ENCODE measurements at regions not wholly inside any gene's neighbourhood (a gene's known extent, or its start where the extent isn't known, plus 50 kb on each side); places are given as distances from the start of the nearest gene placed in this dataset.
A peak's percentile ranks its signal among the peaks of the same experiment; 100 is the strongest.

DNA sequence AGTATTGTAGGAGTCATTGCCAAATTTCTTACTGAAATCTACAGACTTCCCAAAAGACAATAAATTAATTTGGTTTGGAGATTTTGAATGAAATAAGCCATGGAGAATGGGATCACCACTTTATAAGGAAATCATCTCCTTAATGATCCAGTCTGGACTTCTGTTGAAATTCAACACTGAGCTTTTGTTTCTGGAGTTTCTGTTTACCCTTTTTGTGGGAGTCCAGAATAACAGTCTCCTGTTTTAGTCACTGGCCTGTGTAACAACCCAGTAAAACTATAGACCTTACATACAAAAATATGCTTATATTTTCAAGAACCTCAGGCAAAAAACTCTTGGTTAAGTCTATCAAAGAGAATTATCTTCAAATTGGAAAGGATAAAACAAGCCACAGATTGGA, 321.7 kb upstream of the PLET1 start:
- TF ChIP-seq GATA1 (IDR thresholded peaks at IDR 0.05; ENCODE audit: low read depth, low read length) (no peak), POLR2A (IDR thresholded peaks at IDR 0.05; ENCODE audit: low read length) (no peak)
- DNase-seq = no peak

DNA sequence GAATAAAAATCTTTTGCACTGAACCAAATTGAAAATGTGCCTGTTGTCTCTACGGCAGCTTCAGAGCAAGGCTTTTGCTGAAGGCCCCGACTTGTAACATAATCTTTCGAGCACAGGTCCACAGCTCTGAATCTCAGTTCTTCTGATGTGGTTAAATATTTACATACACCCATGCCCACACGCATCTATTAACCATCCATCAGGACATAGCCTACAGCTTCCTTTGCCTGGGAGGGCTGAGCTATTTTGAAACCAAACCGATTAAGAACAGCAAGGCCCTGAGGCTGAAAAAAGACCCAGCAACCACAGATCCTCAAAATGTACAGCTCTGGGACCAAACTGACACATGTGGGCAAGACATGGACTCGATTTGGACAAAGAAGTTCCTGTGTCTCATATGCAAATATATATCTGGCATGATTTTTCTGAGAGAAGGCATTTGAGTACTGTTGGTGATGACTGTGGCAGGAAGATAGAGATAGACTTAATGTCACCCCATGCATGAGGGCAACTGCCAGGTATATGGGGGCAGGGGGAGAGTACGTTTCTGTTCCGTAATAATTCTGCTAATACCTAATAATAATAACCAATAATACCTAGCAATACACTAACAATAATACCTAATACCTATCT, 322.7 kb upstream of the PLET1 start:
- no peak for TF ChIP-seq POLR2A (IDR thresholded peaks at IDR 0.05; ENCODE audit: low read length)
- no peak for TF ChIP-seq GATA1 (IDR thresholded peaks at IDR 0.05; ENCODE audit: low read depth, low read length)
- no peak for DNase-seq

DNA sequence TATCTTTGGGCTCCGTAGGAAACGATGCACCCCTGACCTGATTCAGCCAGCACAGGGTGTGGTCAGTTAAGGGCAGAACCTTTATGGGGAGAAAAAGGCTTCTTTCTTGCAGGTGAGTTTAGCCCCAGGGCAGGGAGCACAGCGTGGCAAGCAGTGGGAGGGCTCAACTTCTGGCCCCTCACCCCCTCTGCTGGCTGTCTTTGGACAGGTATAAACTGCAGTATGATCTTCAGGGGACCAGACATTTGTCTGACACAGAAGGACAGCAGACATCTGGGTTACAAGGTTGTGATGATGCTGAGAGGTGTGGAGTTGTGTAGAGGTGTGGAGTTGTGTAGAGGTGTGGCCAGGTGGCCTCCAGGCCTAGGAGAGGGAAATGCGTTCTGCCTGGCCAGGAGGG, 324.0 kb upstream of the PLET1 start:
- TF ChIP-seq POLR2A (IDR thresholded peaks at IDR 0.05; ENCODE audit: low read length) (no peak), GATA1 (IDR thresholded peaks at IDR 0.05; ENCODE audit: low read depth, low read length) (no peak)
- peak in 1 of 2 experiments; percentile 1 for DNase-seq

DNA sequence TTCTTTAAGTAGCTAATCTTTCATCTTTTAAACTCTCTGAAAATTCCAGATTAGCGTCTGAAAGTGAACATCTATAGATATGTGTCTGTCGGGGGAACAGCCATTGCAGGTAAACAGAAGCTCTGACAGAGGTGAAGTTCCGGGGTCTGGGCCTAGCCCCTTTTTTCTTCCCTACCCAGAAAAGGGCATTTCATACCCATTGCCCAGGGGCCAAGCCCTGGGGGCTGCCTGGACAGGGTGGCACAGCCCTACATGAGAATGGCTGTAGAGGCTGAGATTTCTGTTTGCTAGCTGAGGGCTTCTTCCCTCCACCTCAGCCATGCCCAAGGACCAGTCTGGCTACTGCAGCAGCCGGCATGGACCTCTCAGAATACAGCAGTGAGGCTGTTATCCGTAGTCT, 327.0 kb upstream of the PLET1 start:
- DNase-seq = no peak
- TF ChIP-seq GATA1 (IDR thresholded peaks at IDR 0.05; ENCODE audit: low read depth, low read length) (no peak), POLR2A (IDR thresholded peaks at IDR 0.05; ENCODE audit: low read length) (no peak)

DNA sequence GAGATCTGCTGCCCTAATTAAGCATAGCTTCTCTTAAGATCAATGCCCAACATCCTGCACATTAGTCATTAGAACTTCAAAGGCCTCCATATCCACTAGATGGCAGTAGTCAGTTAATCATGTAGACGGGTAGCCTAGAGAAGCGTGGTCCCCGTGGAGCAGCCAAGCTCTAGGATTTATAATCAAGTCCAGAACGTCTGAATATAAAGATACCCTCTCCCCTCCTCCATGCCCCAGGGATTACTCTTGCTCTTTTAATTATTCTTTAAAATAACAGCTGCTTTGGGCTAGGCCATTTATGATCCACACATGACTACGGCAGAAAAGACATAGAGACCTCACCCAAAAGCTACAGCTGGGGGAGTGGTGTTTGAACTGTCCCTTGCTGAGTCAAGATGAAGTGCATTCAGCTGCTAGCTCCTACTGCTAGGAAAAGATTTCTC, 327.6 kb upstream of the PLET1 start:
- TF ChIP-seq GATA1 (IDR thresholded peaks at IDR 0.05; ENCODE audit: low read depth, low read length) (no peak), POLR2A (IDR thresholded peaks at IDR 0.05; ENCODE audit: low read length) (no peak)
- DNase-seq = peak; percentile 44 to 72

DNA sequence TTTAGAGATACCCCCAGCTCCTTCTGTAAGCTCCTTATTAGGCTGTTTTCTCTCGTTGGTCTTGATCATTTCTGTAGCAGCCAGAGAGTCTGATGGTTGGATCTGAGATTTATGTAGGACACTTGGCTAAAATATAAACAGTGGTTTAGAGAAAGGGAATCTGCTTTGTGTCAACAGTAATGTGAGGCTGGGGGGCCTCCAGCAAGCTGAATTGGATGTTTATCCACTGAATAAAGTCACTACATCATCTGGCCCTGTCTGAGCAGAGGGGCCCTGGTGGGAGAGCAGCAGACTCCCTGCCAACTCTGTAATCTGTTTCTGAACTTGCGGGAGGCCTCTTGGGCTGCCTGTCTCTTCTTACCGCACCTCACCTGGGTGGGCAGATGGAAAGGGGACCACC, 328.5 kb upstream of the PLET1 start:
- no peak for TF ChIP-seq POLR2A (IDR thresholded peaks at IDR 0.05; ENCODE audit: low read length)
- TF ChIP-seq GATA1 (IDR thresholded peaks at IDR 0.05; ENCODE audit: low read depth, low read length) = no peak
- no peak for DNase-seq

DNA sequence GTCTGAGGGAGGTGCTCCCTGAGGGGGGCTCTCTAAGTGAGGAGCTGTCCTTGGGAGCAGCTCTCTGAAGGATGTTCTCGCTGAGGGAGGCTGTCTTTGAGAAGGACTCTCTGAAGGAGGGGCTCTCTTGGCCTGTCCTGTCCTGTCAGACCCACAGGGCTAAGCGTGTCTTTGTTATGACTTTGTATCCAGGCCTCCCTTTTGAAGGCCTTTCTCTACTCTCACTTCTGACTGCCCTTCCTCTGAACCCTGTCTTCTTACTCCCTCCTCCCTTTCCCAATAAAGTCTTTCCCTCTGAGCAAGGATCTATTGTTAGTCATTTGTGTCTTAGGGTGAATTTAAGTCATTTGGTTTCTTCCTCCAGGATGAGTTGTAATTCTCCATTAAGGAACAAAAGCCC, 330.1 kb upstream of the PLET1 start:
- DNase-seq = no peak

DNA sequence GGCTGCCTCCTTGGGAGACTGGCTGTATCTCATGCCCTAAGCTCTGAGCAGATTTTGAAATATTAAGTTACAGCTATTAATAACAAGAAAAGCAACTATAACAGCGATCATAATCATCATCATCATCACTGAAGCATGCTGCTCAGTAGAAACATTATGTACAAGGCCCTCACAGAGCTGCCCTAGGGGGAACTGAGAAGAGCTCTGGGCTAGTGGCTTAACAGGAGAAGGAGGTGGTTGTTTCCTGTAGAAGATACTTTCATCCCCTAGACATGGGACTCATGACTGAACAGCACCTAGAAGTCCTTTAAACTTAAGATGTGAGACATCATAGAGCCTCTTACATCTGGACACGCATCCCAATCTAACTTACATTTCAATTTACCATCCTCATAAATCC, 332.8 kb upstream of the PLET1 start:
- no peak for DNase-seq
- no peak for TF ChIP-seq GATA1 (IDR thresholded peaks at IDR 0.05; ENCODE audit: low read depth, low read length)

More for the DNA sequence above, 330.1 kb upstream of the PLET1 start:
- TF ChIP-seq GATA1 (IDR thresholded peaks at IDR 0.05; ENCODE audit: low read depth, low read length) = no peak
- TF ChIP-seq POLR2A (IDR thresholded peaks at IDR 0.05; ENCODE audit: low read length) = no peak

DNA sequence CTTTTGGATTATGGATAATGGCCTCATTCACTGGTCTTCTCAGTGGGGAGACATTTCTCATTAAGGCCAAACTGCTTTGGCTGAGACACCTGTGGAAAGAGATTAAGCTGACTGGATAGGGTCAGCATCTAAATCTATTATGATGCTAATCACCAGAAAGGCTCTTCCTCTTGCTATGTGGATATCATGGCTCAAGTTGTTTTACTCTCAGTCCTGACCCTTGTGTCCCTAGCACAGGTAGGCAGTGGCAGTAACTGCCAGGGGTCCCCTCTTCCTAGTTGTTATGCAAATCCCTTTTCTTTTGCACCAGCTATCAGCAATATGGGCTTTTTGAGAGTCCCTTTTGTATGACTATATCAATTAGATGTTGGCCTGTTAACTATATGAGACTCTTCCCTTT, 335.7 kb upstream of the PLET1 start:
- DNase-seq = no peak
- TF ChIP-seq GATA1 (IDR thresholded peaks at IDR 0.05; ENCODE audit: low read depth, low read length) = no peak

DNA sequence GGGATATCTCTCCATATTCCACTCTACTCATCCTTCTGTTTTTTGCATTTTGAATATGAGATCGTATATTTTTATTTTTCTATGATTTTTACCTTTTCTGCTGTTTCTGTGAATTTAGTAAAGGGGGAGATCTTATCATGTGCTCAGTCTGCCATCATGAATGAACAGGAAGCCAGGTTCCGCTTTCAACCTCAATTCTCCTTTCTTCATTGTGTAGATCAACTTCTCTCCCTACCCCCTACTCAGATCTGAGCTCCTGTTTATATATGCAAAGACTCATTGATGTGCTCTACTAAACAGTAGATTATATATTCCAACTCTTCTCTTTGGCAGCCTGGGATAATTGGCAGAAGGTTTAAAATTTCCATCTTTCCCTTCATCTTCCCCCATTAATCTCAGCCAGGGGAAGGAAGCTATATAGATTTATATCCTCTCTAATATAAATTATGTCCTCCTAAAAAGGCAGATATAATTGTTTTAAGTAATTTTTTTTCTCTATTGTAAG, 336.7 kb upstream of the PLET1 start:
- TF ChIP-seq POLR2A (IDR thresholded peaks at IDR 0.05; ENCODE audit: low read length) (no peak), GATA1 (IDR thresholded peaks at IDR 0.05; ENCODE audit: low read depth, low read length) (no peak)
- no peak for DNase-seq

DNA sequence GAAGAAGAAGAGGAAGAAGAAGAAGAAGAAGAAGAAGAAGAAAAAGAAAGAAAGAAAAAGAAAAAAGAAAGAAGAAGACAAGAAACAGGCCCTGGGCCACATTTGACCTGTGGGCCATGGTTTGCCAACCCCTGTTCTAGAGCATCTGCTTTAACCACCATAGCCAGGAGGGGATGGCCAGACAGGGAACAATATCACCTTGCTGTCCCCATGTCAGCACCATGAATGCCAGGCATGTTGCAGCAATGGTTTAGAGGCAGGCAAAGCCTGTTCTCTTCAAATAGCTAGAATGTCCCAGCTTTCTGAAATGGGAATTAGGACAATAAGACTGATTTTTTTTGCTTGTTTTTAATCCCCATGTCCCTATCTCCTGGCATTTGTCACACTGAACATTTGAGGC, 338.6 kb upstream of the PLET1 start:
- DNase-seq = no peak
- TF ChIP-seq POLR2A (IDR thresholded peaks at IDR 0.05; ENCODE audit: low read length) (no peak), GATA1 (IDR thresholded peaks at IDR 0.05; ENCODE audit: low read depth, low read length) (no peak)

DNA sequence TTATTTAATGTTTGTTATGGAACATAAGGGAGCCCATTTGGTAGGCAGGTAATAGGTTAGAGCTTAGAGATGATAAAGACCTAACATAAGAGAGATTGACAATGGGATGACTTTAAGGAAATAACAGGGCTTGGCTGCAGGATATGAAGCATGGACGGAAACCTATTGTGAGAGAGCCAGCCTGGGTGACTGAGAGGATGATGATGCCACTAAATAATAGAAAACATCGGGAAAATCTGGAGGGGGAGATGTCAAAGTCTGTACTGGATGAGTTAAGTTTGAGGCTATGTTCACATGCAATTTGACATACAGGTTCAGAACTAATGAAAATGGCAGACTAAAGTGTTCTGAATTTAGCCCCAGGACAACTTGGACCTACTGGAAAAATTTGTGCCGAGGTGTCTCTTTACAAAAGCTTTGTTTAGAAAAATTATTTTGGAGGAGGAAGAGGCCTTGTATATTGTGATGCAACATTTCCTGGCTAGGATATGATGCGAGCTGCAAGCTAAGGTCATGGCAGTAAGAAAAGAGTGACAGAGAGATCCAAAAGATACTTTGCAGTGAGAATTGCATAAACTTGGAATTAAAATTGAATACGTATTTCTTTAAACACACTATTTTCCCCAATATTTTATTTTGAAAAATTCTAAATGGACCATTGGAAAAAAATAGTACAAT, 339.3 kb upstream of the PLET1 start:
- TF ChIP-seq GATA1 (IDR thresholded peaks at IDR 0.05; ENCODE audit: low read depth, low read length) = no peak
- TF ChIP-seq POLR2A (IDR thresholded peaks at IDR 0.05; ENCODE audit: low read length) = no peak
- no peak for DNase-seq

DNA sequence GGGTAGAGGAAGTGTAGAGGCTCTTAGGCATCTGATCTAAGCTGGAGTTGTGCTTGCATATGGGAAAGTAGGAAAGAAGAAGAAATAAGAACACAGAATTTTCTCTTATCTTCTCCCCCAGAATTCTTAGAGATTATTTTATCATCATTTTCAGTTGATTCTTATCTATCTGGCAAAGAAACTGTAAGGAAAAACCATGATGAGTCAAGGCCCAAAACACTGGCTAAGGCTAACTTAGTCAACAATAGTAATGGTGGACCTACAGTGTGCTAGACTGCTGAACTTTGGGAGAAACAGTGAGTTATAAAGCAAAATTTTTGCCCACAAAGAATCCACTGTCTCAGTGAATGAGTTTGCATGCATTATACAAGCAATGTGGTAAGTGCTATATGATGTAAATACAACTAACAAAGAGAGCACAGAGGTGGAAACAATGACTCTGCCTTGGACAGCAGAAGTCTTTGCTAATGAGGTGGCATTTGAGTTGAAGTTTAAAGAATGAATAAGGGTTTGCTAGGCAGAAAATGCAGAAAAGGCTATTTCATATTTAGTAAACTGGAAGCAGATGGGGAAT, 344.5 kb upstream of the PLET1 start:
- TF ChIP-seq POLR2A (IDR thresholded peaks at IDR 0.05; ENCODE audit: low read length) = no peak
- TF ChIP-seq GATA1 (IDR thresholded peaks at IDR 0.05; ENCODE audit: low read depth, low read length) = no peak
- no peak for DNase-seq

DNA sequence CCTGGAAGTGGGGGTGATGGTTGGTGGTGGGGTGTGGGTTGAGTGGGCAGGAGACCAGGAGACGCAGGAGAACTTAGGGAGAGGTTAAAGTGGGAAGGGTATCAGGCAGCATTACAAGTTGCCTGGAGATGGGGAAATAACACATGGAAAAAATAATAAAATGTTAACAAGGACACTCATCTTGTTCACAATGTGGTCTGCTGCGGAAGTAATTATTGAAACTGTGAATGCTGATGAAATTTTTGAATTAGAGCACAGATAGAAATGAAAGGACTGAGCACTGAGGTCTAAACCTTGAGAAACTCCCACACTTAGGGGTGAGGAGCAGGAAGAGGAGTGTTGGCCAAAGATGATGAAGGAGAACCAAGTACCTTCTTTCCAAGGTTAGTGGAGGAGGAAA, 346.0 kb upstream of the PLET1 start:
- no peak for DNase-seq
- no peak for TF ChIP-seq POLR2A (IDR thresholded peaks at IDR 0.05; ENCODE audit: low read length)
- TF ChIP-seq GATA1 (IDR thresholded peaks at IDR 0.05; ENCODE audit: low read depth, low read length) = no peak

DNA sequence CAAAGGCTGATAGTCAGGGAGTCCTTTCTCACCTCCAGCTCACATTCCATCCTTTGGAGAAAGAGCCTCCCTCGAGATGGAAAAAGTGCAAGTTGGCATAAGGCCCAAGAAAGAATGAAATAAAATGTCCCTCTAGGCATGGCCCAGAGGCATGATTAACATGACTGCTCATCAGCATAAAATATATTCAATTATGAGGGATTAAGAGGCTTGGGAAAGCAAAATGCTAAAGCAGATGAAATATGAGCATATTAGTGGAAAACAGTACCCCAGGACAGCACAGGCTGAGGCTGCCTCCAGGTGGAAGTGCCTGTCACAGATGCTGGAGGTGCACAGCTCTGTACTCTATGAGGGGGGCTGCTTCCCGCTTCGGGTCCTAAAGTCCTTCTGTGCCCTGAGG, 347.8 kb upstream of the PLET1 start:
- no peak for DNase-seq
- no peak for TF ChIP-seq POLR2A (IDR thresholded peaks at IDR 0.05; ENCODE audit: low read length)
- no peak for TF ChIP-seq GATA1 (IDR thresholded peaks at IDR 0.05; ENCODE audit: low read depth, low read length)

Measured in erythroblast (primary cell).